ENCODE measurements at regions not wholly inside any gene's neighbourhood (a gene's known extent, or its start where the extent isn't known, plus 50 kb on each side); places are given as distances from the start of the nearest gene placed in this dataset.

- intact Hi-C loops (cut with micrococcal nuclease), result no loop called here
- Mint-ChIP-seq H3K27me3 (ENCODE audit: low read depth in 2 of 2) (peaks cover 0 to 6% of the 10 kb centered on the region in 2 donors), H3K4me3 (no peak overlapping the region), H3K4me1 (no peaks in the 10 kb centered on the region), H3K9me3 (no peaks in the 10 kb centered on the region), H3K36me3 (no peaks in the 10 kb centered on the region), H3K27ac (no peak overlapping the region)
- ATAC-seq (no peak), DNase-seq (no peak)
- Histone ChIP-seq H3K27me3 (ENCODE audit: control insufficient read depth, insufficient read depth, low read length) (no peaks in the 10 kb centered on the region), H3K36me3 (ENCODE audit: control insufficient read depth, insufficient read depth, low read length) (no peaks in the 10 kb centered on the region), H3K4me3 (ENCODE audit: low read length) (no peak overlapping the region), H3K9me3 (ENCODE audit: control insufficient read depth, insufficient read depth, low read length) (no peaks in the 10 kb centered on the region), H3K4me1 (ENCODE audit: control insufficient read depth, insufficient read depth, low read length) (no peaks in the 10 kb centered on the region), H3K27ac (ENCODE audit: low read length) (no peak overlapping the region)
- 93% methylated on average over 3 of the region's 4 CpGs for WGBS (ENCODE audit: insufficient coverage)
- TF ChIP-seq CTCF (IDR thresholded peaks at IDR 0.05), result no peak
Measured at GRCh38 chr20:17810062-17810631, 110.4 kb downstream of the BANF2 start.

GRCh38 chr20:17809362-17810061, 109.7 kb downstream of the BANF2 start:
- WGBS (ENCODE audit: insufficient coverage), result 96% methylated on average over 8 of the region's 8 CpGs
- no peak overlapping the region for H3K4me3 ChIP-seq (ENCODE audit: low read length)
- no peaks in the 10 kb centered on the region for H3K4me1 ChIP-seq (ENCODE audit: control insufficient read depth, insufficient read depth, low read length)
- no peaks in the 10 kb centered on the region for H3K36me3 Mint-ChIP-seq
- no peaks in the 10 kb centered on the region for H3K27me3 ChIP-seq (ENCODE audit: control insufficient read depth, insufficient read depth, low read length)
- H3K9me3 ChIP-seq (ENCODE audit: control insufficient read depth, insufficient read depth, low read length), result no peaks in the 10 kb centered on the region
- H3K36me3 ChIP-seq (ENCODE audit: control insufficient read depth, insufficient read depth, low read length), result no peaks in the 10 kb centered on the region
- no peak overlapping the region for H3K27ac ChIP-seq (ENCODE audit: low read length)
- no peak overlapping the region for H3K4me3 Mint-ChIP-seq
- DNase-seq (no peak), ATAC-seq (no peak)
- intact Hi-C loops (cut with micrococcal nuclease), result no loop called here
- H3K27me3 Mint-ChIP-seq (ENCODE audit: low read depth in 2 of 2), result peaks cover 0 to 6% of the 10 kb centered on the region in 2 donors
- TF ChIP-seq CTCF (IDR thresholded peaks at IDR 0.05), result no peak
- no peaks in the 10 kb centered on the region for H3K9me3 Mint-ChIP-seq
- no peaks in the 10 kb centered on the region for H3K4me1 Mint-ChIP-seq
- H3K27ac Mint-ChIP-seq, result no peak overlapping the region

GRCh38 chr20:17808782-17809181, 109.0 kb downstream of the BANF2 start:
- Mint-ChIP-seq H3K4me3 (no peak overlapping the region), H3K27ac (no peak overlapping the region), H3K4me1 (no peaks in the 10 kb centered on the region), H3K9me3 (no peaks in the 10 kb centered on the region), H3K27me3 (ENCODE audit: low read depth in 2 of 2) (peaks cover 0 to 6% of the 10 kb centered on the region in 2 donors), H3K36me3 (no peaks in the 10 kb centered on the region)
- ATAC-seq, result no peak
- no peaks in the 10 kb centered on the region for H3K4me1 ChIP-seq (ENCODE audit: control insufficient read depth, insufficient read depth, low read length)
- H3K9me3 ChIP-seq (ENCODE audit: control insufficient read depth, insufficient read depth, low read length), result no peaks in the 10 kb centered on the region
- H3K36me3 ChIP-seq (ENCODE audit: control insufficient read depth, insufficient read depth, low read length), result no peaks in the 10 kb centered on the region
- TF ChIP-seq CTCF (IDR thresholded peaks at IDR 0.05), result no peak
- no peaks in the 10 kb centered on the region for H3K27me3 ChIP-seq (ENCODE audit: control insufficient read depth, insufficient read depth, low read length)
- intact Hi-C loops (cut with micrococcal nuclease), result no loop called here
- no peak for DNase-seq
- 86% methylated on average over 5 of the region's 5 CpGs for WGBS (ENCODE audit: insufficient coverage)
- no peak overlapping the region for H3K27ac ChIP-seq (ENCODE audit: low read length)
- H3K4me3 ChIP-seq (ENCODE audit: low read length), result no peak overlapping the region

- Histone ChIP-seq H3K27ac (ENCODE audit: low read length) (no peak overlapping the region), H3K9me3 (ENCODE audit: control insufficient read depth, insufficient read depth, low read length) (no peaks in the 10 kb centered on the region), H3K27me3 (ENCODE audit: control insufficient read depth, insufficient read depth, low read length) (no peaks in the 10 kb centered on the region), H3K36me3 (ENCODE audit: control insufficient read depth, insufficient read depth, low read length) (no peaks in the 10 kb centered on the region), H3K4me3 (ENCODE audit: low read length) (no peak overlapping the region), H3K4me1 (ENCODE audit: control insufficient read depth, insufficient read depth, low read length) (no peaks in the 10 kb centered on the region)
- WGBS (ENCODE audit: insufficient coverage), result 92% methylated on average over 4 of the region's 5 CpGs
- H3K4me1 Mint-ChIP-seq, result no peaks in the 10 kb centered on the region
- peaks cover 0 to 6% of the 10 kb centered on the region in 2 donors for H3K27me3 Mint-ChIP-seq (ENCODE audit: low read depth in 2 of 2)
- H3K36me3 Mint-ChIP-seq, result no peaks in the 10 kb centered on the region
- intact Hi-C loops (cut with micrococcal nuclease), result no loop called here
- no peaks in the 10 kb centered on the region for H3K9me3 Mint-ChIP-seq
- no peak overlapping the region for H3K4me3 Mint-ChIP-seq
- no peak for ATAC-seq
- DNase-seq, result no peak
- no peak overlapping the region for H3K27ac Mint-ChIP-seq
- TF ChIP-seq CTCF (IDR thresholded peaks at IDR 0.05), result no peak
Measured at GRCh38 chr20:17808357-17808756, 108.6 kb downstream of the BANF2 start.
